ENCODE measurements at regions not wholly inside any gene's neighbourhood (a gene's known extent, or its start where the extent isn't known, plus 50 kb on each side); places are given as distances from the start of the nearest gene placed in this dataset.
"Not testable (repeated sequence)": the region's sequence is repeated elsewhere in the genome, so short reads cannot be mapped to it uniquely, and the experiment has no call there.

DNA sequence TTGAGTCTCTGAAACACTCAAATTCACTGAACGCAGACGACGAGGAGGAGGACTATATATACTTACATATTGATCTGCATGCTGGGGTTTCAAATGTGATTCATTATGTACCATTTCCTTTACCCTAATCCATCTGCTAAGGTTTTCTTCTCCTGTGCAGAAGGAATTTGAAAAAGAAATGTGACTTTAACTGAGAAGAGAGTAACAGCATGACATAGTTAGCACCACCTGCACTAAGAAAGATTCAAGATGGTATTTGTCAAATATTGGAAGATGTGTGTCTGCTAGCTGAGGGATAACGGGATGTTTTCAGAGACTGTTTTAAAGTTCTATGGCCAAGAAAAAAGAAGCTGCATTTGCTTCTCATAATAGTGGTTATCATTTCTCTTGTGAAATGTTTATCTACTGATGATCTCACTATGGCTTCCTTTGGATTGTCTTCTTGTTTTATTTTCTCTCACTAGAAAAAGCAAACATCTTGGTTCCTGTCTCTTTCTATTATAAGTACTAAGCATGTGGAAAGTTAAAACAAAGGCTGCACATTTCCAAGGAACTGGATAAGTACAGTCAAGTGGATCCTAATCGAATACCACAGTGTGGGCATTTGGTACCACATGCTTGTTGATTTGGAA, 89.8 kb upstream of the TLE4 start:
- TF ChIP-seq ZFX (IDR thresholded peaks at IDR 0.05; ENCODE audit: borderline replicate concordance) = no peak
- TF ChIP-seq, protein P1, sequence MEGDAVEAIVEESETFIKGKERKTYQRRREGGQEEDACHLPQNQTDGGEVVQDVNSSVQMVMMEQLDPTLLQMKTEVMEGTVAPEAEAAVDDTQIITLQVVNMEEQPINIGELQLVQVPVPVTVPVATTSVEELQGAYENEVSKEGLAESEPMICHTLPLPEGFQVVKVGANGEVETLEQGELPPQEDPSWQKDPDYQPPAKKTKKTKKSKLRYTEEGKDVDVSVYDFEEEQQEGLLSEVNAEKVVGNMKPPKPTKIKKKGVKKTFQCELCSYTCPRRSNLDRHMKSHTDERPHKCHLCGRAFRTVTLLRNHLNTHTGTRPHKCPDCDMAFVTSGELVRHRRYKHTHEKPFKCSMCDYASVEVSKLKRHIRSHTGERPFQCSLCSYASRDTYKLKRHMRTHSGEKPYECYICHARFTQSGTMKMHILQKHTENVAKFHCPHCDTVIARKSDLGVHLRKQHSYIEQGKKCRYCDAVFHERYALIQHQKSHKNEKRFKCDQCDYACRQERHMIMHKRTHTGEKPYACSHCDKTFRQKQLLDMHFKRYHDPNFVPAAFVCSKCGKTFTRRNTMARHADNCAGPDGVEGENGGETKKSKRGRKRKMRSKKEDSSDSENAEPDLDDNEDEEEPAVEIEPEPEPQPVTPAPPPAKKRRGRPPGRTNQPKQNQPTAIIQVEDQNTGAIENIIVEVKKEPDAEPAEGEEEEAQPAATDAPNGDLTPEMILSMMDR (IDR thresholded peaks at IDR 0.05) = no peak
- no peak overlapping the region for H3K27ac ChIP-seq

DNA sequence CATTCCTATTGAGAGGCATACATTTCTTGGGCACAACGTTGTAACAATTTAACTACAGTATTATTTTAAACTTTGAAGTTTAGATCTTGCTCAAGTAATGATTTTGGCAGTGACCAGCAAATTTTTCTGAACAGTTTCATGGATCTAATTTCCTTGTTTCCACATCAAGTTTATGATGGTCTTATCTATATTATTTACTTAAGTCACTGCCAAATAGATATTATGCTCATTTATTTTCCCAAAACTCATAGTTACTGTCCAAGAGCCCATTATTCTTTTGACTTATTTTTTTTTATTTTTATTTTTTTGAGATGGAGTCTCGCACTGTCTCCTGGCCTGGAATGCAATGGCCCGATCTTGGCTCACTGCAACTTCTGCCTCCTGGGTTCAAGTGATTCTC, 86.5 kb upstream of the TLE4 start:
- TF ChIP-seq, protein P1 (IDR thresholded peaks at IDR 0.05) = no peak
- no peak for TF ChIP-seq ZFX (IDR thresholded peaks at IDR 0.05; ENCODE audit: borderline replicate concordance)
- H3K27ac ChIP-seq = no peak overlapping the region

DNA sequence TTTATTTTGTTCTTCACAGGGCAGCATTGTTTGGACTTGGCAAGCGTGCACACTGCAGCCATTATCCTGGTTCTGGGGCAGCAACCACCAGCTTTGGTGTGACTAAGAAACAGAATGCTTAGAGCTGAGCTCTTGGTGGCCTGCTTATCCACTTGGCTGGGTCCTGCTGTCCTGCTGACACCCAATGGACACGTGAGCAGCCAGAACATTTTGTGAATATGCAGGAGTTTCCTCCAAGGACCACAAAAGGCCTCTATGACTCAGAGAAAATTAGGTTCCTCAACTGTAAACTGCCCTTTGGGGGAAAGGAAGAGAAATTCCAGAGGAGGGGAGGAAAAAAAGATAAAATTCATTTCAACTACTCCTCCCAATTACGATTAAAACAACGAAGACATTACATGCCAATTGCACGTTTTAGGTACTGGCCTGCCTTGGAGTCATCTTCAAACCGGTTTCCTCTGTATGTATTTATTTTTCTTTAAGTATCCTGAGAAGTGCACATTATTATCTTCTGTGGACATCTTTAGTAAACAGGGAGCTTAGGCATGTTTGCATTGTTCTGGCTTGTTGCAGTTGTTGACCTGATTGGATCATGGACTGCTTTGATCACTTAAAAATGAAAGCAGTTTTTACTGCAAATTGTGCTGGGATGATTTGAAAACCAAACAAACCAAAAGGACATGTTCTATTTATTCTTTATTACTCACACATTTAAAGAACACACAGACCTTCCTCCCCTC, 82.3 kb upstream of the TLE4 start:
- H3K27ac ChIP-seq = 0 out of 2 replicates have a peak overlapping the region, but pooled peaks have one; percentile 14
- TF ChIP-seq ZFX (IDR thresholded peaks at IDR 0.05; ENCODE audit: borderline replicate concordance) = no peak
- TF ChIP-seq, protein P1 (IDR thresholded peaks at IDR 0.05) = no peak

DNA sequence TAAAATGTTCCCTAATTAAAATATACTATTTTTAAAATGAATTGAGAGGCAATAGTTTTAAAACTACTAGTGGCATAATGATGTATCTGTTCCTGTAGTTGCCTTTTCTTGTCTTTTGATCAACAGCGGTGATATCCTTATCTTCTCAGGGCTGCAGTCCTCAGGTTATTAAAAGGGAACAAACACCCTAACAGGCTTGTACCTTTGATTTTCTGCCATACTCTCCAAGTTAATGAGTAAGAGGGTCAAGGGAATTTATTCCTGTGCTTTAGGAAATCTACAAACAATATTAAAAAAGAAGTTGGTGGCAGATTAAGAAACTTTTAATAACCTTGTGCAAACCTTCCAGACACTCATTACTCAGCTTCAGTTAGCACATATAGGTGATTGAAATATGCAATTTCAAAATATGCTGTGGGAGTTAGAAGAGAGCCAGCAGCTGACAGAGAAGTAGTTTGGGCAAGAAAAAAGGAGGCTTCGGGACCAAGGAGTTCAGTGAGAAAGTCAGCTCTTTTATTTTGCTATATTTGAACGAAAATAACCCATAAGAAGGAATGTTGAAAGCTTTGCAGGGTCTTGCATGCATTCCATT, 81.0 kb upstream of the TLE4 start:
- H3K27ac ChIP-seq = no peak overlapping the region
- TF ChIP-seq ZFX (IDR thresholded peaks at IDR 0.05; ENCODE audit: borderline replicate concordance) = no peak
- TF ChIP-seq, protein P1 (IDR thresholded peaks at IDR 0.05) = no peak

DNA sequence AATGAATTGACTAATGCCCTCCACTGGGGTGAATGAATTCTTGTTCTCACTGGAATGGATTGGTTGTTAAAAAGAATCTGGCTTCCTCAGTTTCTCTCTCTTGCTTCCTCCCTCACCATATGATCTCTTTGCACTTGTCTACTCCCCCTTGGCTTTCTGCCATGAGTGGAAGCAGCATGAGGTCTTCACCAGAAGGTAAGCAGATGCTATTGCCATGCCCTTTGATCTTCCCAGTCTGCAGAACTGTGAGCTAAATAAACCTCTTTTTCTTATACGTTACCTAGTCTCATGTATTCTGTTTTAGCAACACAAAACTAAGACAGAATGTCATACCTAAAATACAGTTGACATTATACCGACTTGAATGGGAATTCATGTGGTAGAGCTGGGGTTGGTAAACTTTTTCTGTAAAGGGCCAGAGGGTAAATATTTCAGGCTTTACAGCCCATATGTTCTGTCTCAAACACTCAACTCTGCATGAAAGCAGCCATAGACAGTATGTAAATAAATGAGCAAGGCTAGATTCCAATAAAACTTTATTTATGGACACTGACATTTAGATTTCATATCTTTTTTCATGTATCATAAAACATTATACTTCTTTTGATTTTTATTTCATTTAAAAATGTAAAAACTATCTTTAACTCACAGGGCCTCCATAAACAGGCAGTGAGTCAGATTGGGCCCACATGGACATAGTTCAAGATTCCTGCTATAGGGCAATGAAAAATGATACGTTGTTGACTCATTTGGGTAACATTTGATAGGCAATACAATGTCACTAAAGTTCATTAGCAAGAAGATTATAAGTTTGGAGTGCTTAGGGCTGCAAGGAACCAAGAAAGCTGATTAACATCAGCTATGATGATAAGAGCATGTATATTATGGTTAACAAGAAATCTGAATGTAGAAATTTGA, 79.4 kb upstream of the TLE4 start:
- H3K27ac ChIP-seq = no peak overlapping the region

DNA sequence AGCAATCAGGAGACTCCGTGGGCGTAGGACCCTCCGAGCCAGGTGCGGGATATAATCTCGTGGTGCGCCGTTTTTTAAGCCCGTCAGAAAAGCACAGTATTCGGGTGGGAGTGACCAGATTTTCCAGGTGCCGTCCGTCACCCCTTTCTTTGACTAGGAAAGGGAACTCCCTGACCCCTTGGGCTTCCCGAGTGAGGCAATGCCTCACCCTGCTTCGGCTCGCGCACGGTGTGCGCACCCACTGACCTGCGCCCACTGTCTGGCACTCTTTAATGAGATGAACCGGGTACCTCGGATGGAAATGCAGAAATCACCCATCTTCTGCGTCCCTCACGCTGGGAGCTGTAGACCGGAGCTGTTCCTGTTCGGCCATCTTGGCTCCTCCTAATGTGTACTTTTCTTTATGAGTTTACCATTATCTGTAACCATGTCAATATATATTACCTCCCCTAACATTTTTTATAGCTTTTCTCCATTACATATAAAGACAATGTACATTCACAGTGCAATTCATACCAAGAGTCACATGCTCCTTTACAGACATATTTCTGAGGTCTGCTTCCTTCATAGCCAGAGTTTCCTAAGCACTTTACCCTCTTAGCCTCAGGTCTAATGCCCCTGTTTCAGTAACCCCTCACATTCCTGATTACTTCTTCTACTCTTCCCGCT, 71.4 kb upstream of the TLE4 start:
- not testable (repeated sequence) for H3K27ac ChIP-seq

More for the DNA sequence above, 79.4 kb upstream of the TLE4 start:
- no peak for TF ChIP-seq ZFX (IDR thresholded peaks at IDR 0.05; ENCODE audit: borderline replicate concordance)
- TF ChIP-seq, protein P1 (IDR thresholded peaks at IDR 0.05) = no peak

DNA sequence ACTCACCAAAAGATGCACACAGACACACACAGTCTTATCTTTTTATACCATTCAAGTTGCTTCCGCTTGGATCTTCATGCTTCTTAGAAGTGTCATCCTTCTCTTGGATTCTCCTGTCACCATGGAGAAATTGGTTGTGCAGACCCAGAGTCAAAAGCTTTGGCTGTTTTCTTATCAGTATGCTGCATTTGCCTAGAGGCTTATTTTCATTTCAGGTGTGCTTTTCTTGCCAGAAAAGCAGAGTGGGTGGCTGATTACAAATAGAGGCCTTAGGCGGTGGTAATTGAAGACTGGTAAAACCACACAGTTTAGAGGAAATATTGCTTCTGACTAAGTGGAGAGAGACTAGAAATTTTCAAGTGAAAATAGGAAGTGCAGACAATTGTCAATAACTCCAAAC, 70.2 kb upstream of the TLE4 start:
- TF ChIP-seq, protein P1 (IDR thresholded peaks at IDR 0.05) = no peak
- no peak for TF ChIP-seq ZFX (IDR thresholded peaks at IDR 0.05; ENCODE audit: borderline replicate concordance)
- H3K27ac ChIP-seq = no peak overlapping the region

All from 22Rv1 (cell line).